RCC 7860 (cell line): ENCODE measurements at regions not wholly inside any gene's neighbourhood (a gene's known extent, or its start where the extent isn't known, plus 50 kb on each side); places are given as distances from the start of the nearest gene placed in this dataset.
A peak's percentile ranks its signal among the peaks of the same experiment; 100 is the strongest.
"Not testable (repeated sequence)": the region's sequence is repeated elsewhere in the genome, so short reads cannot be mapped to it uniquely, and the experiment has no call there.

Experiments
- DNase-seq: peaks from one replicate; pipeline ENCODE4 v3.0.0-alpha.2; 2015; ENCODE audit warnings: low spot score
- FAIRE-seq: peaks from 2 replicates; lab custom pipeline; 2012; peaks lifted over from hg19 to GRCh38; lab: Jason Lieb, UNC

GRCh38 chr14:29351996-29352705 is 575.5 kb downstream of the PRKD1 start:
- FAIRE-seq = no peak
- DNase-seq = no peak

- DNase-seq (no peak), FAIRE-seq (no peak)
Measured at GRCh38 chr14:29352706-29353080, 575.0 kb downstream of the PRKD1 start.

- FAIRE-seq (no peak), DNase-seq (no peak)
Measured at GRCh38 chr14:29353513-29353912, 574.1 kb downstream of the PRKD1 start.

GRCh38 chr14:29354486-29354885 is 573.2 kb downstream of the PRKD1 start:
- DNase-seq (peak; percentile 14), FAIRE-seq (peak; percentile 86)

GRCh38 chr14:29355331-29355730 is 572.3 kb downstream of the PRKD1 start:
- FAIRE-seq = no peak
- no peak for DNase-seq

- FAIRE-seq = no peak
Measured at GRCh38 chr14:29355846-29356245, 571.8 kb downstream of the PRKD1 start.

GRCh38 chr14:29360656-29361055 is 567.0 kb downstream of the PRKD1 start:
- no peak for DNase-seq
- no peak for FAIRE-seq

More at GRCh38 chr14:29355846-29356245, 571.8 kb downstream of the PRKD1 start:
- DNase-seq = no peak

- FAIRE-seq (no peak), DNase-seq (no peak)
Measured at GRCh38 chr14:29370024-29370423, 557.6 kb downstream of the PRKD1 start.

- no peak for FAIRE-seq
- no peak for DNase-seq
Measured at GRCh38 chr14:29376237-29376636, 551.4 kb downstream of the PRKD1 start.

GRCh38 chr14:29380826-29381225 is 546.8 kb downstream of the PRKD1 start:
- DNase-seq (no peak), FAIRE-seq (no peak)

- FAIRE-seq (no peak), DNase-seq (no peak)
Measured at GRCh38 chr14:29388571-29388970, 539.1 kb downstream of the PRKD1 start.

GRCh38 chr14:29390081-29390832 is 537.4 kb downstream of the PRKD1 start:
- no peak for FAIRE-seq

GRCh38 chr14:29391231-29391630 is 536.4 kb downstream of the PRKD1 start:
- FAIRE-seq (no peak), DNase-seq (no peak)

More at GRCh38 chr14:29390081-29390832, 537.4 kb downstream of the PRKD1 start:
- no peak for DNase-seq

- DNase-seq = no peak
- no peak for FAIRE-seq
Measured at GRCh38 chr14:29391801-29392200, 535.8 kb downstream of the PRKD1 start.

- DNase-seq (no peak), FAIRE-seq (no peak)
Measured at GRCh38 chr14:29392287-29392686, 535.4 kb downstream of the PRKD1 start.

GRCh38 chr14:29403091-29403490 is 524.6 kb downstream of the PRKD1 start:
- no peak for DNase-seq
- FAIRE-seq = no peak

GRCh38 chr14:29410581-29410980 is 517.1 kb downstream of the PRKD1 start:
- FAIRE-seq (peak; percentile 86), DNase-seq (no peak)

- not testable (repeated sequence) for FAIRE-seq
Measured at GRCh38 chr14:29414931-29415330, 512.7 kb downstream of the PRKD1 start.

GRCh38 chr14:29419736-29420135 is 507.9 kb downstream of the PRKD1 start:
- DNase-seq (no peak), FAIRE-seq (no peak)

More at GRCh38 chr14:29414931-29415330, 512.7 kb downstream of the PRKD1 start:
- DNase-seq = not testable (repeated sequence)

GRCh38 chr14:29421156-29421728 is 506.4 kb downstream of the PRKD1 start:
- DNase-seq (no peak), FAIRE-seq (no peak)

GRCh38 chr14:29425705-29426482 is 501.8 kb downstream of the PRKD1 start:
- DNase-seq = no peak
- no peak for FAIRE-seq
